ENCODE measurements at regions not wholly inside any gene's neighbourhood (a gene's known extent, or its start where the extent isn't known, plus 50 kb on each side); places are given as distances from the start of the nearest gene placed in this dataset.

DNA sequence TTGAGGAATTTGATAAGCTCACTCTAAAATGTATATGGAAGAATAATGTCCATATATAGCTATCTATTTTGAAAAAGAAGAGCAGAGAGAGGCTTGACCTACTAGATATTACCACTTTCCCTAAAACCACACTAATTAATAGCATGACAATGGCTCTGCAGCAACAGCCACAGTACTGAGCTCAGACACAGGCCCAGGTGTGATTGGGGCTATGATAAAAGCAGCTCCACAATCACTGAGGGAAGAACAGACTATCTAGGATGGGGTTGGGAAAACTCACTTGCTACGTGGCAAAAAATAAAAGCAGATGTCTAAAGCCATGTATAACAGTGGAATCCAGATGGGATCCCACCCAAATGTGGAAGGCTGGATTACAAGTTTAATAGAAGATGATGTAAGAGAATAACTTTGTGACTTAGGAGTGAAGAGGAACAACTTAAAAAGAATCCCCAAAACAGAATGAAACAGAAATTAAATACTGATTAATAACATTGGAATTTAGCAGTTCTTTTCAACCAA is 80.8 kb upstream of the RAB4A start:
- no peak for DNase-seq (ENCODE audit: extremely low spot score)
- TF ChIP-seq, protein P1, sequence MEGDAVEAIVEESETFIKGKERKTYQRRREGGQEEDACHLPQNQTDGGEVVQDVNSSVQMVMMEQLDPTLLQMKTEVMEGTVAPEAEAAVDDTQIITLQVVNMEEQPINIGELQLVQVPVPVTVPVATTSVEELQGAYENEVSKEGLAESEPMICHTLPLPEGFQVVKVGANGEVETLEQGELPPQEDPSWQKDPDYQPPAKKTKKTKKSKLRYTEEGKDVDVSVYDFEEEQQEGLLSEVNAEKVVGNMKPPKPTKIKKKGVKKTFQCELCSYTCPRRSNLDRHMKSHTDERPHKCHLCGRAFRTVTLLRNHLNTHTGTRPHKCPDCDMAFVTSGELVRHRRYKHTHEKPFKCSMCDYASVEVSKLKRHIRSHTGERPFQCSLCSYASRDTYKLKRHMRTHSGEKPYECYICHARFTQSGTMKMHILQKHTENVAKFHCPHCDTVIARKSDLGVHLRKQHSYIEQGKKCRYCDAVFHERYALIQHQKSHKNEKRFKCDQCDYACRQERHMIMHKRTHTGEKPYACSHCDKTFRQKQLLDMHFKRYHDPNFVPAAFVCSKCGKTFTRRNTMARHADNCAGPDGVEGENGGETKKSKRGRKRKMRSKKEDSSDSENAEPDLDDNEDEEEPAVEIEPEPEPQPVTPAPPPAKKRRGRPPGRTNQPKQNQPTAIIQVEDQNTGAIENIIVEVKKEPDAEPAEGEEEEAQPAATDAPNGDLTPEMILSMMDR (IDR thresholded peaks at IDR 0.05; ENCODE audit: control extremely low read depth, extremely low read depth, low read depth, missing control alignments): no peak
- ChIA-PET CTCF (interaction anchor here (0.8 kb wide), 1 partner anchor 20 kb away, joined by 3 read pairs; no protein-coding TSS in a partner anchor), POLR2A (interaction anchor here (0.7 kb wide), 1 partner anchor 20 kb away, joined by 3 read pairs; no protein-coding TSS in a partner anchor)

DNA sequence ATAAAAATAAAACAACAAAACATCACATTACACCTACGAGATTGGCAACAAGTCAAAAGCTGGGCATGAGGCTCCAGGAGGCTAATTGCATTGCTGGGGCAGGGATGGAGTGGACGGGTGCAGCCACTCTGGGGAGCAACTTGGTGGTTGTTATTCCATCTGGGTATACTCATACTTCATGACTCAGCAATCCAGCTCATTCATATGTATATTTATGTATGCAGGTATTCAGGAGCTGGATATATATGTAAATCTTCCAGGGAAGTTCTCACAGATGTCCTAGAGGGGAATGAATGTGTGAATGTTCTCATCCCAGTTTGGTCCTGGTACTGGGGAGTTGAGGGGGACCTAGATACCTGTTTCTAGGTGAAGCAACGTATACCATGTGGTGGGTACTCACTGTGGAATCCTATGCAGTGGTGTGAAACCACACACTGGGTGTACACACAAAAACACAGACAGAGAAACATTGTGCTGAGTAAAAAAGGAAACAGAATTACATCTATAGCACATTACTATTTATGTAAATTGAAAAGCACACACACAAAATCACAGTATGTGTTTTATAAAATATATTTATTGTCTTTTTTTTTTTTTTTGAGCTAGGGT is 79.7 kb upstream of the RAB4A start:
- CTCF ChIA-PET: no interaction called here
- no peak for DNase-seq (ENCODE audit: extremely low spot score)
- POLR2A ChIA-PET: no interaction called here

DNA sequence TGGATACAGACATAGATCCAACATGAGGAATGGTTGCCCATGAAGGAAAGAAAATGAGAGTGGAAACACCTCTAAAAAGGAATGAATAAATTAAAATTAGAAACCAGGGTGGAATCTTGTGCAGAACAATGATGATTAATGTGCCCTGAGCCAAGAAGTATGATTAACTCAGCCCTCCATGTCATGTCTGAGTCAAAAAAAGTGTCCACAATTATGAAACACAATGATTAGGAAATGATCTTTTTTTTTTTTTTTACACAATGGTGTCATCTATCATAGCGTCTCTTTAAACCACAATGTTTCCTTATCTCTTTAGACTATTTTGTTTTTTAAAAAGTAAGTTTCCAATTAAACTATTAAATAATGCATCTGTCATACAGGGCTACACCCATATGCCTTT is 78.9 kb upstream of the RAB4A start:
- ChIA-PET POLR2A (no interaction called here), CTCF (no interaction called here)
- TF ChIP-seq, protein P1 (IDR thresholded peaks at IDR 0.05; ENCODE audit: control extremely low read depth, extremely low read depth, low read depth, missing control alignments): no peak
- DNase-seq (ENCODE audit: extremely low spot score): no peak

More for the DNA sequence above, 79.7 kb upstream of the RAB4A start:
- TF ChIP-seq, protein P1 (IDR thresholded peaks at IDR 0.05; ENCODE audit: control extremely low read depth, extremely low read depth, low read depth, missing control alignments): no peak

DNA sequence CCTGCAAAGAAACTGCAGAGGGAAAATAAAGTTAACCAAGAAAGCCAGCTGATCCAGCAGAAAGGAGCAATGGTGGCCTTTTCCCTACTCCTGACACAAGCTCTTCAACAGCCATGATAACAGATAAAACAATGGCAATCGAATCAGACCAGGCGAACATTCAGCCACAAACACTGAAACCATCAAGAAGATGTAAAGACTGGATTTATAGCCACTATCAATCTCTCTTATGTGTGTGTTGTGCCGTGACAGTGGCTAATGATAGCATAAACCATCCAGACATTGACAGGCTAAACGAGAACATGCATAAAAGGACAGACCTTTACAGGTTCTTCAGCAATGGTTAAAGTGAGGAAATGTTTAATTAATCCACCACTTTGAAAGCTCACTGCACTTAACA is 78.1 kb upstream of the RAB4A start:
- POLR2A ChIA-PET: no interaction called here
- TF ChIP-seq, protein P1 (IDR thresholded peaks at IDR 0.05; ENCODE audit: control extremely low read depth, extremely low read depth, low read depth, missing control alignments): no peak
- DNase-seq (ENCODE audit: extremely low spot score): no peak
- CTCF ChIA-PET: no interaction called here

DNA sequence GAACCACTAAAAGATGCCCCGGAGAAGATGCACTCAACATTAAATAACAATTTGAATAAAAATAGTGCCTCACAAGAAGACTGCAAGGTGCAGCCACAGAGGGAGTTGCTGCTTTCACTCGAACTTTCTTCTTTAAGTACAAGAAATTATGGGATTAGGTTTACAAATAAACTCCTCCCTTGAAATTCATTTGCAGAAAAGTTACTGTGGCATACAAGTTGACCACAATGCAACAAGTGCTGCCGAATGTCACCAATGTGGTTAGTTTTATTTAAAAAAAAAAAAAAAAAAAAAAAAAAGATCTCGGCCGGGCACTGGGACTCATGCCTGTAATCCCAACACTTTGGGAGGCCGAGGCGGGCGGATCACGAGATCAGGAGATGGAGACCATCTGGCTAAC is 76.8 kb upstream of the RAB4A start:
- POLR2A ChIA-PET: no interaction called here
- CTCF ChIA-PET: no interaction called here
- TF ChIP-seq, protein P1 (IDR thresholded peaks at IDR 0.05; ENCODE audit: control extremely low read depth, extremely low read depth, low read depth, missing control alignments): no peak
- DNase-seq (ENCODE audit: extremely low spot score): no peak

DNA sequence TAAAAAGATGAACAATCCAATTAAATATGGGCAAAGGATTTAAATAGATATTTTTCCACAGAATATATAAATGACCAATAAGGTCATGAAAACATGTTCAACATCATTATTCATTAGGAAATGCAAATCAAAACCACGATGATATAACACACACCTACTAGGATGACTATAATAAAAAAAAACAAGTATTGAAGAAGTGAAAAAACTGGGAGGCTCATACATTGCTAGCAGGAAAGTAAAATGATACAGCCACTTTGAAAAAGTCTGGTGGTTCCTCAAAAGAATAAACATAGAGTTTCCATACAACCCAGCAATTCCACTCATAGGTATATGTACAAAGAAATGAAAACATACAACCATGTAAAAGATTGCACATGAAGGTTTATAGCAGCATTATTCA is 75.7 kb upstream of the RAB4A start:
- POLR2A ChIA-PET: interaction anchor here (0.6 kb wide), 1 partner anchor 30 kb away, joined by 3 read pairs; no protein-coding TSS in a partner anchor
- CTCF ChIA-PET: no interaction called here
- TF ChIP-seq, protein P1 (IDR thresholded peaks at IDR 0.05; ENCODE audit: control extremely low read depth, extremely low read depth, low read depth, missing control alignments): no peak
- no peak for DNase-seq (ENCODE audit: extremely low spot score)
